ENCODE measurements at regions not wholly inside any gene's neighbourhood (a gene's known extent, or its start where the extent isn't known, plus 50 kb on each side); places are given as distances from the start of the nearest gene placed in this dataset.

GRCh38 chr20:7090811-7091210 lies 323.3 kb downstream of the BMP2 start:
- no TSS peak for BruUV-seq (replicated peaks)
- no peaks in the 10 kb centered on the region for H3K4me1 ChIP-seq (ENCODE audit: control insufficient read depth, insufficient read depth, low read length)
- DNase-seq (ENCODE audit: low read depth, low spot score) (no peak), ATAC-seq (no peak)
- H3K4me3 ChIP-seq (ENCODE audit: low read depth in 2 of 2, low read length in 2 of 2), result no peak overlapping the region
- CTCF ChIA-PET, result no interaction called here
- in situ Hi-C loops (cut with HindIII; ENCODE audit: low pct_unique_long_range_greater_than_20kb, low sequenced_read_pairs), result no loop called here
- H3K27me3 ChIP-seq (ENCODE audit: control insufficient read depth, insufficient read depth, low read length), result no peaks in the 10 kb centered on the region
- intact Hi-C loops (cut with micrococcal nuclease; ENCODE audit: unreplicated experiment), result no loop called here
- POLR2A ChIA-PET, result no interaction called here
- H3K9me3 ChIP-seq (ENCODE audit: control insufficient read depth, insufficient read depth, low read depth, low read length), result no peaks in the 10 kb centered on the region
- H3K27ac ChIP-seq (ENCODE audit: low read length), result no peak overlapping the region
- no peaks in the 10 kb centered on the region for H3K36me3 ChIP-seq (ENCODE audit: control insufficient read depth, insufficient read depth, low read length)
- no peak for TF ChIP-seq SIN3A (IDR thresholded peaks at IDR 0.05; ENCODE audit: borderline replicate concordance, insufficient read depth, low read depth, low read length)
- TF ChIP-seq CTCF (IDR thresholded peaks at IDR 0.05), result no peak
- no peak for TF ChIP-seq REST (IDR thresholded peaks at IDR 0.05; ENCODE audit: insufficient read depth in 1 of 2, low read depth in 2 of 2, low read length in 1 of 2)
- TF ChIP-seq TCF7L2 (IDR thresholded peaks at IDR 0.05; ENCODE audit: low read depth, low read length), result no peak
- no peak for TF ChIP-seq POLR2AphosphoS5 (IDR thresholded peaks at IDR 0.05; ENCODE audit: low read depth, low read length)

GRCh38 chr20:7091655-7092054 lies 324.2 kb downstream of the BMP2 start:
- intact Hi-C loops (cut with micrococcal nuclease; ENCODE audit: unreplicated experiment), result no loop called here
- CTCF ChIA-PET, result no interaction called here
- H3K27me3 ChIP-seq (ENCODE audit: control insufficient read depth, insufficient read depth, low read length), result no peaks in the 10 kb centered on the region
- no peaks in the 10 kb centered on the region for H3K4me1 ChIP-seq (ENCODE audit: control insufficient read depth, insufficient read depth, low read length)
- in situ Hi-C loops (cut with HindIII; ENCODE audit: low pct_unique_long_range_greater_than_20kb, low sequenced_read_pairs), result no loop called here
- H3K36me3 ChIP-seq (ENCODE audit: control insufficient read depth, insufficient read depth, low read length), result no peaks in the 10 kb centered on the region
- no peak for ATAC-seq
- no peaks in the 10 kb centered on the region for H3K9me3 ChIP-seq (ENCODE audit: control insufficient read depth, insufficient read depth, low read depth, low read length)
- POLR2A ChIA-PET, result no interaction called here
- no TSS peak for BruUV-seq (replicated peaks)
- DNase-seq (ENCODE audit: low read depth, low spot score), result no peak
- no peak overlapping the region for H3K27ac ChIP-seq (ENCODE audit: low read length)
- TF ChIP-seq SIN3A (IDR thresholded peaks at IDR 0.05; ENCODE audit: borderline replicate concordance, insufficient read depth, low read depth, low read length) (no peak), CTCF (IDR thresholded peaks at IDR 0.05) (no peak), TCF7L2 (IDR thresholded peaks at IDR 0.05; ENCODE audit: low read depth, low read length) (no peak), POLR2AphosphoS5 (IDR thresholded peaks at IDR 0.05; ENCODE audit: low read depth, low read length) (no peak), REST (IDR thresholded peaks at IDR 0.05; ENCODE audit: insufficient read depth in 1 of 2, low read depth in 2 of 2, low read length in 1 of 2) (no peak)
- no peak overlapping the region for H3K4me3 ChIP-seq (ENCODE audit: low read depth in 2 of 2, low read length in 2 of 2)

Measured in Panc1 (cell line).